ENCODE measurements at regions not wholly inside any gene's neighbourhood (a gene's known extent, or its start where the extent isn't known, plus 50 kb on each side); places are given as distances from the start of the nearest gene placed in this dataset.
"Not testable (repeated sequence)": the region's sequence is repeated elsewhere in the genome, so short reads cannot be mapped to it uniquely, and the experiment has no call there.

- BruUV-seq (replicated peaks): no TSS peak
- Mint-ChIP-seq H3K9me3 (ENCODE audit: low read depth, unreplicated experiment) (no peaks in the 10 kb centered on the region), H3K4me3 (ENCODE audit: low read depth, unreplicated experiment) (no peak overlapping the region), H3K36me3 (ENCODE audit: insufficient read depth, unreplicated experiment) (no peaks in the 10 kb centered on the region), H3K27me3 (ENCODE audit: unreplicated experiment) (no peaks in the 10 kb centered on the region), H3K27ac (ENCODE audit: unreplicated experiment) (no peak overlapping the region), H3K4me1 (ENCODE audit: low read depth, unreplicated experiment) (peaks cover 9% of the 10 kb centered on the region)
- no peak for DNase-seq
- TF ChIP-seq CTCF (IDR thresholded peaks at IDR 0.05; ENCODE audit: unreplicated experiment): no peak
- intact Hi-C loops (cut with micrococcal nuclease; ENCODE audit: unreplicated experiment): no loop called here
- CTCF ChIA-PET: no interaction called here
These were observed 154.9 kb downstream of the LNPK start for GRCh38 chr2:175847128-175847527.

- no peak for TF ChIP-seq CTCF (IDR thresholded peaks at IDR 0.05; ENCODE audit: unreplicated experiment)
- intact Hi-C loops (cut with micrococcal nuclease; ENCODE audit: unreplicated experiment): no loop called here
- Mint-ChIP-seq H3K27me3 (ENCODE audit: unreplicated experiment) (no peaks in the 10 kb centered on the region), H3K9me3 (ENCODE audit: low read depth, unreplicated experiment) (peaks cover 7% of the 10 kb centered on the region), H3K4me3 (ENCODE audit: low read depth, unreplicated experiment) (no peak overlapping the region), H3K27ac (ENCODE audit: unreplicated experiment) (no peak overlapping the region), H3K36me3 (ENCODE audit: insufficient read depth, unreplicated experiment) (no peaks in the 10 kb centered on the region), H3K4me1 (ENCODE audit: low read depth, unreplicated experiment) (peaks cover 9% of the 10 kb centered on the region)
- BruUV-seq (replicated peaks): no TSS peak
- DNase-seq: no peak
- CTCF ChIA-PET: no interaction called here
These were observed 157.9 kb downstream of the LNPK start for GRCh38 chr2:175844169-175844568.

GRCh38 chr2:175843625-175844024 is 158.4 kb downstream of the LNPK start:
- BruUV-seq (replicated peaks): no TSS peak
- peaks cover 9% of the 10 kb centered on the region for H3K4me1 Mint-ChIP-seq (ENCODE audit: low read depth, unreplicated experiment)
- H3K27ac Mint-ChIP-seq (ENCODE audit: unreplicated experiment): no peak overlapping the region
- CTCF ChIA-PET: interaction anchor here (0.9 kb wide), 1 partner anchor 10 kb away, joined by 3 read pairs; no protein-coding TSS in a partner anchor
- H3K9me3 Mint-ChIP-seq (ENCODE audit: low read depth, unreplicated experiment): peaks cover 7% of the 10 kb centered on the region
- no peaks in the 10 kb centered on the region for H3K36me3 Mint-ChIP-seq (ENCODE audit: insufficient read depth, unreplicated experiment)
- TF ChIP-seq CTCF (IDR thresholded peaks at IDR 0.05; ENCODE audit: unreplicated experiment): no peak
- intact Hi-C loops (cut with micrococcal nuclease; ENCODE audit: unreplicated experiment): no loop called here
- no peak overlapping the region for H3K4me3 Mint-ChIP-seq (ENCODE audit: low read depth, unreplicated experiment)
- DNase-seq: no peak
- H3K27me3 Mint-ChIP-seq (ENCODE audit: unreplicated experiment): no peaks in the 10 kb centered on the region

GRCh38 chr2:175842996-175843395 is 159.1 kb downstream of the LNPK start:
- no peak overlapping the region for H3K4me3 Mint-ChIP-seq (ENCODE audit: low read depth, unreplicated experiment)
- BruUV-seq (replicated peaks): no TSS peak
- CTCF ChIA-PET: interaction anchor here (0.9 kb wide), 1 partner anchor 9 kb away, joined by 3 read pairs; no protein-coding TSS in a partner anchor
- no peaks in the 10 kb centered on the region for H3K36me3 Mint-ChIP-seq (ENCODE audit: insufficient read depth, unreplicated experiment)
- no peaks in the 10 kb centered on the region for H3K27me3 Mint-ChIP-seq (ENCODE audit: unreplicated experiment)
- no peak for TF ChIP-seq CTCF (IDR thresholded peaks at IDR 0.05; ENCODE audit: unreplicated experiment)
- intact Hi-C loops (cut with micrococcal nuclease; ENCODE audit: unreplicated experiment): no loop called here
- H3K4me1 Mint-ChIP-seq (ENCODE audit: low read depth, unreplicated experiment): peaks cover 9% of the 10 kb centered on the region
- H3K9me3 Mint-ChIP-seq (ENCODE audit: low read depth, unreplicated experiment): peaks cover 7% of the 10 kb centered on the region
- H3K27ac Mint-ChIP-seq (ENCODE audit: unreplicated experiment): no peak overlapping the region
- DNase-seq: no peak

- intact Hi-C loops (cut with micrococcal nuclease; ENCODE audit: unreplicated experiment); H3K9me3 Mint-ChIP-seq (ENCODE audit: low read depth, unreplicated experiment); CTCF ChIA-PET: not testable (repeated sequence)
These were observed 161.3 kb downstream of the LNPK start for GRCh38 chr2:175840765-175841164.

More at GRCh38 chr2:175840765-175841164, 161.3 kb downstream of the LNPK start:
- not testable (repeated sequence) for DNase-seq; H3K27me3 Mint-ChIP-seq (ENCODE audit: unreplicated experiment); H3K4me1 Mint-ChIP-seq (ENCODE audit: low read depth, unreplicated experiment); BruUV-seq (replicated peaks); H3K36me3 Mint-ChIP-seq (ENCODE audit: insufficient read depth, unreplicated experiment); H3K4me3 Mint-ChIP-seq (ENCODE audit: low read depth, unreplicated experiment); H3K27ac Mint-ChIP-seq (ENCODE audit: unreplicated experiment)
